Skeletal muscle satellite cell (primary cell): ENCODE measurements at regions not wholly inside any gene's neighbourhood (a gene's known extent, or its start where the extent isn't known, plus 50 kb on each side); places are given as distances from the start of the nearest gene placed in this dataset.
A peak's percentile ranks its signal among the peaks of the same experiment; 100 is the strongest.

Experiments used
- H3K27me3 ChIP-seq: 2 replicates; pipeline ENCODE4 v1.7.0; 2013; ENCODE audit warnings: low read length; ENCODE audit not compliant: control insufficient read depth, insufficient read depth
- H3K36me3 ChIP-seq: 2 replicates; pipeline ENCODE4 v1.7.0; 2013; ENCODE audit warnings: mild to moderate bottlenecking, control low read depth, low read length; ENCODE audit not compliant: insufficient read depth
- H3K4me1 ChIP-seq: 2 replicates; pipeline ENCODE4 v1.7.0; 2013; ENCODE audit warnings: low read length; ENCODE audit not compliant: control insufficient read depth, insufficient read depth
- H3K4me2 ChIP-seq: 2 replicates; pipeline ENCODE4 v1.7.0; 2013; ENCODE audit warnings: mild to moderate bottlenecking, low read length
- H3K4me3 ChIP-seq: 2 replicates; pipeline ENCODE4 v1.7.0; 2013; ENCODE audit warnings: low read length
- H3K9ac ChIP-seq: 2 replicates; pipeline ENCODE4 v1.7.0; 2013; ENCODE audit warnings: mild to moderate bottlenecking, low read depth, low read length, moderate library complexity
- H3K9me3 ChIP-seq: replicated peaks from 2 replicates; pipeline ENCODE4 v1.7.0; 2013; ENCODE audit warnings: mild to moderate bottlenecking, control low read depth, low read length

DNA sequence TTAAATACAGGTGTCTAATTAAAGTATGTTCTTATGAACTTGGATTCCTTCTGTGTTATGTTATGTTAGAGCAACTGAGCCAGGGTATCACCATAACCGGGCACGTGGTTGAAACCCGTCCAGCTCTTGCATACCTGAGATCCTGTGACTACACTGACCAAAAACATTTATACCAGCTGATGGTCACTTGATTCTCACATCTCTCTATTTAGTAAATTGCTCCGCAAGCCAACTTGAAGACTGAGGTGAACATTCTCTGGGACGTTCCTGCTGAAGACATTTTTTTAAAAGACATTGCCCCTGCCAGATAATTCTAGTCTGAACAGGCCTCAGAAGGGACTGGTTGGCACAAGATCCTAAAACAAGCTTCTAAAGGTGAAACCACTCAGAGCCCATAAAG, 550.0 kb upstream of the DIPK2B start:
- no peaks in the 10 kb centered on the region for H3K27me3 ChIP-seq
- H3K36me3 ChIP-seq, result peaks cover 72% of the 10 kb centered on the region
- peaks cover 91% of the 10 kb centered on the region for H3K4me1 ChIP-seq
- no peak overlapping the region for H3K4me3 ChIP-seq
- peak overlapping the region; percentile 41 for H3K4me2 ChIP-seq
- no peaks in the 10 kb centered on the region for H3K9me3 ChIP-seq
- H3K9ac ChIP-seq, result peak overlapping the region; percentile 22

DNA sequence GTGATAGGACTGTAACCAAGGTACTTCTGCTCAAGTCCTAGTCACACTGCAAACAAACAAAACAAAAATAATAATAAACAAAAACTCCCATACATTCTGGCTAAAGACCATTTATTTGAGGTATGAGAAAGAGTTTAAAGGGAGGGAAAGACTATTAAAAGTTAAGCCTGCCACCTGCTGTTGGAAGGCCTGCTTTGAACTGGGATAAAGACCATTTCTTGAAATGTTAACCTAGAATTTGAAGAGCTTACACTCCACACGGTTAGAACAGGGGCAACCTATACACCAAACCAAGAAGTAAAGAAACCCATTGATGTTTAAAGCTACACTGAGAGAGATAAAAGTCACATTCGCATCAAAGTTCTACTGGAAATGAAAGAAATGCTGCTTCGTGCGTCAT, 548.7 kb upstream of the DIPK2B start:
- Histone ChIP-seq H3K36me3 (peaks cover 78% of the 10 kb centered on the region), H3K27me3 (no peaks in the 10 kb centered on the region), H3K4me3 (no peak overlapping the region), H3K9me3 (no peaks in the 10 kb centered on the region), H3K4me2 (peak overlapping the region; percentile 33), H3K9ac (peak overlapping the region; percentile 22), H3K4me1 (peaks cover 96% of the 10 kb centered on the region)

DNA sequence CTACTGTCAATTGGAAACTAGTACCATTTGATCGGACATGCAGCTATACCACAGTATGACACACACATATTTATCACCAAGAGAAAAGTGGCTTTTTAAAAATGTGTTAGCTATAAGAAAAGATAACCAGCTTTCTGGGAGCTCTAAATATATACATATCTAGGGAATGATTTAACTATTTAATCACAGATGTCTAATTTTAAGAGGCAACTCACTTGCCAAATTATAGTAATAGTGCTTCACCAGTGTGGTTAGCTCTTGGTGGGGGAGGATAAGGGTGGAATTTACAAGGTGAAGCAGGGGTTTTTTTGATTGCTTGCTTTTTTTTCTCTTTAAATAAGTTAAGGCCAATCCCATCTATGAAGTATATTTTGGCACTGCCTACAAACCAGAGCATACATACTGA, 547.7 kb upstream of the DIPK2B start:
- no peaks in the 10 kb centered on the region for H3K27me3 ChIP-seq
- peaks cover 94% of the 10 kb centered on the region for H3K4me1 ChIP-seq
- H3K9ac ChIP-seq, result peak overlapping the region; percentile 9
- peaks cover 79% of the 10 kb centered on the region for H3K36me3 ChIP-seq
- H3K4me2 ChIP-seq, result peak overlapping the region; percentile 34
- no peak overlapping the region for H3K4me3 ChIP-seq
- no peaks in the 10 kb centered on the region for H3K9me3 ChIP-seq

DNA sequence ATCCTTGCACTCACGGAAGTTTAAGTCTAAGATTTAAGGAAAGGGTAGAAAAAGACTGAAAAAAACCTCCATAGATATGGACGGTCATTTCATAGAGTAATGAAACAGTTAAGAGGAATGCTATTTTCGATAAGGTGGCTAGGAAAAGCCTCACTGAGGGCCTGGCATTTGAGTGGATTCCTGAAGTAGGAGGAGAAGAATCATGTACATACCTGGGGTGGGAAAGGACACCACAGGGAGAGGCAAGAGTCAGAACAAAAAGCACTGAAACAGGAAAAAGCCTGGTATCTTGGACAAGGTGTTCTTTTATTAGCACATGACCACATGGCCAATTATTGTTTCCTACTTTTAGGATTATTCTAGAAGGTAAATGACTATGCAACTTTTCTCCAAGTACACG, 547.2 kb upstream of the DIPK2B start:
- Histone ChIP-seq H3K36me3 (peaks cover 75% of the 10 kb centered on the region), H3K9ac (peak overlapping the region; percentile 9), H3K4me3 (no peak overlapping the region), H3K4me2 (peak overlapping the region; percentile 34), H3K4me1 (peaks cover 89% of the 10 kb centered on the region), H3K9me3 (no peaks in the 10 kb centered on the region), H3K27me3 (no peaks in the 10 kb centered on the region)

DNA sequence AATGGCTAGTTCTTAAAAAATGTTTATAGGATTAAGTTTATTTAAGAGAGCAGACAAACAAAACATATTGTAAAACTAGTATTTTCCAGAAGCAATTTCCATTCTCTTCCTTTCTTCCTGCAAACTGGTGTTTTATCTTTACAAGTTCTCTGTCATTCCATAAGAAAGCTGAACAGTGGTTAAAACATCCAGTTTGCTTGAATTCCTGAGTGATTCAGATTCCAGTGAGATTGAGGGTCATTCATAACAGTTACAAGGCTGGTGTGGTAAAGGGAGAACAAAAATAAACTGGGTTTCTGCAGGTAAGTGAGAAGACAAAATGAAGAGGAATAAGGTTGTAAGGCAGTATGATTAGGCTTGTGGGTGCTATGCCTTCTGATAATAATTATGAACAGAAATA, 544.8 kb upstream of the DIPK2B start:
- Histone ChIP-seq H3K9ac (peak overlapping the region; percentile 21), H3K4me2 (no peak overlapping the region), H3K4me3 (no peak overlapping the region), H3K4me1 (peaks cover 65% of the 10 kb centered on the region), H3K36me3 (peaks cover 51% of the 10 kb centered on the region), H3K27me3 (no peaks in the 10 kb centered on the region), H3K9me3 (no peaks in the 10 kb centered on the region)

DNA sequence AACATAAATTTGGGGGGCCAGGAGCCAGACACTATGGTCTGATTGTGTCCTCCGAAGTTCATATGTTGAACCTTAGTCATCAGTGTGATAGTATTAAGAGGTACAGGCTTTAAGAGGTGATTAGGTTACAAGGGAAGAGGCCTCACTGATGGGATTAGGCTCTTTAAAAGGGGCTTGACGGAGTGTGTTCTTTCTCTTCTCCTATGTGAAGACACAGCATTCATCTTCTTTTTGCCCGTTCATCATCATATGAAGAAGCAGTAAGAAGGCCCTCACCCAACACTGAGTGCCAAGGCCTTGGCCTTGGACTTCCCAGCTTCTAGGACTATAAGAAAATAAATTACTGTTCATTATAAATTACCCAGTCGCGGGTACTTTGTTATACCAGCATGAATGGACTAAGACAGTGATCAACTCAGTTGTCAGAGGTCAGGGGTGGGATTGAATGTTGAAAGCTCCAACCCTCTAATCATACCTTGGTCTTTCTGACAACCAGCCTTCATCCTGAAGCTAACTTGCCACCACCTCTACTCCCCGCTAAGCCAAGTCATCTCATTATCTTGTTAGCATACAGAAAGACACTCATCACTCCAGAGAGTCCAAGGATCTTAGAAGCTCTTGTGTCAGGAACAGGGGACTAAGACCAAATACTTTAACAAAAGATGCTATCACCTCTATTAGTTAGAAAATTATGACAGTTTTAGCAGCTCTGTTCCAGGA, 543.4 kb upstream of the DIPK2B start:
- Histone ChIP-seq H3K4me1 (peaks cover 50% of the 10 kb centered on the region), H3K9me3 (no peaks in the 10 kb centered on the region), H3K36me3 (peaks cover 44% of the 10 kb centered on the region), H3K9ac (no peak overlapping the region), H3K4me3 (no peak overlapping the region), H3K4me2 (no peak overlapping the region), H3K27me3 (no peaks in the 10 kb centered on the region)

DNA sequence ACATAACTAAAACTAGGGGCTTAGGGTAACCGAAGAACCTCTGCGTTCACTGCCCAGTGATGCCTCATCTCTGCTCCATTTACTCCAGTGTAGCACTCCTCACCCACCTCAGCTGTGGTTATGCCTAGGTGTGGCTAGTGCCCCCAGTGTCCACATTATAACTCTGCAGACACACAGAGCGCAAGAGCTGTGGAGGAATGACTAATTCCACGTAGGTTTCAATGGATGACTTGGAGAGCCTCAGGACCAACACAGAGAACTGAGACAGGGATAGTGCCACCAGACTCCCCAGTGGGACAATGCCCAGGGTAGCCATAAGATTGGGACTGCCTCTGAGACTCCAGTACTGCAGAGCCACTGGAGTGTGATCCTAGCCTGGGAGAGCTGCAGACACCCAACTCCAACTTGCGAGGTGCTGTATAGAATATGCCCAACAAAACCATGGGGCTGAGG, 542.4 kb upstream of the DIPK2B start:
- Histone ChIP-seq H3K27me3 (no peaks in the 10 kb centered on the region), H3K4me3 (no peak overlapping the region), H3K4me1 (peaks cover 43% of the 10 kb centered on the region), H3K36me3 (peaks cover 38% of the 10 kb centered on the region), H3K9ac (no peak overlapping the region), H3K4me2 (no peak overlapping the region), H3K9me3 (no peaks in the 10 kb centered on the region)

DNA sequence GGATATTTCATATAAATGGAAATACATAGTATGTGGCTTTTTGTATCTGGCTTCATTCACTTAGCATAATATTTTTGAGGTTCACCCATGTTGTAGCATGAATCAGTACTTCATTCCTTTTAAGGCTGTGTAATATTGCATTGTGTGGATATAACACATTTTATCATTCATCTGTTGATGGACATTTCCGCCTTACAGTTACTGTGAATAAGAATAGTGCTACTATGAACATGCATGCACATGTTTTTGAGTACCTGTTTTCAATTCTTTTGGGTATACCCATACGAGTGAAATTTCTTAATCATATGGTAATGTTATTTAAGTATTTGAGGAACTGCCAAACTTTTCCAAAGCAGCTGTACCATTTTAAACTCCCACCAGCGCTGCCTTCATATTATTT, 539.6 kb upstream of the DIPK2B start:
- Histone ChIP-seq H3K9ac (no peak overlapping the region), H3K36me3 (peaks cover 19% of the 10 kb centered on the region), H3K4me3 (no peak overlapping the region), H3K9me3 (no peaks in the 10 kb centered on the region), H3K4me1 (peaks cover 20% of the 10 kb centered on the region), H3K27me3 (no peaks in the 10 kb centered on the region), H3K4me2 (no peak overlapping the region)

DNA sequence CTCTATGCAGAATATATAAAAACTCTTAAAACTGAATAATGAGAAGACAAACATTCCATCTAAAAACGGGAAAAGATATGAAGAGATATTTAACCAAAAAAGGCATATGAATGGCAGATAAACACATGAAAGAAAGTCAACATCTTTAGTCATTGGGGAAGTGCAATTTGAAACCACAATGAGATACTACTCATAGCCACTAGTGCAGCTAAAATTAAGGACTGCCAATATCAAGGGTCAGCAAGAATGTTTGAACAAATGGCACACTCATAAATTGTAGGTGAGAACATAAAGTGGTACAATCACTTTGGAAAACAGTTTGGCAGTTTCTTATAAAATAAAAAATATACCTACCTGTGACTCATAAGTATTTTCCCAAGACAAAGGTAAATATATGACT, 534.9 kb upstream of the DIPK2B start:
- Histone ChIP-seq H3K4me3 (no peak overlapping the region), H3K36me3 (no peaks in the 10 kb centered on the region), H3K27me3 (peaks cover 5% of the 10 kb centered on the region), H3K9ac (no peak overlapping the region), H3K9me3 (peaks cover 4% of the 10 kb centered on the region), H3K4me1 (peaks cover 4% of the 10 kb centered on the region), H3K4me2 (no peak overlapping the region)

DNA sequence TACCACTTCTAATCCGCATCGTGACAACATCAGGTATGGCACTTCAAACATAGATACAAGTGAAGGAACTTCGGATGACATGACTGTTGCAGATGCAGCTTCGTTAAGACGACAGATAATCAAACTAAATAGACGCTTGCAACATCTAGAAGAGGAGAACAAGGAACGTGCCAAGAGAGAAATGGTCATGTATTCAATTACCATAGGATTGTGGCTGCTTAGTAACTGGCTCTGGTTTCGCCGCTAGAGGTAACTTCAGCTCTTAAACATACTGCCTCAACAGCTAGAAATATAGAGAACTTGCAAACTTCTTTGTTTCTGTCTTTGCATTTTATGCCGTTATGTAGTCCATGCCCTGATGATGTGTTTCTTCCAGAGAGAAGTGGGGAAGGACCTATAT, 530.8 kb upstream of the DIPK2B start:
- no peak overlapping the region for H3K4me2 ChIP-seq
- H3K27me3 ChIP-seq, result peaks cover 5% of the 10 kb centered on the region
- H3K9me3 ChIP-seq, result peaks cover 4% of the 10 kb centered on the region

DNA sequence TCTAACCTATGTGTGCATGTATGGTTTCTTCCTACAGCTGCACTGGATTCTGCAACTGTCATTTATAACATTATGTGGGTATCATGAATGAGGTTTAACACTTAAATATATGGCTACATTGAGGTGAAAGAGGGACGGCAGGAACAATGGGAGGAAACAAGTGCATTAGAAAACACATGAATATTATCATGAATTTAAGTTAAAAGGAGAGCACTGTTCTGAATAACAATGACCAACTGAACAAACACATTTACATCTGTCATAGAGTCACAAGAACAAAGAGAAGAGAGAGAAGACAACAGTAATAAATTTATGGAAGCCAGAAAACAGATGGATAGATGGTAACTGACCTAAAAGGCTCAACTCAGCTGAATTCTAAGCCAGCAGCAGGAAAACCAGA, 527.1 kb upstream of the DIPK2B start:
- Histone ChIP-seq H3K27me3 (peaks cover 5% of the 10 kb centered on the region), H3K9me3 (no peaks in the 10 kb centered on the region), H3K4me2 (no peak overlapping the region), H3K4me1 (no peaks in the 10 kb centered on the region), H3K36me3 (no peaks in the 10 kb centered on the region), H3K4me3 (no peak overlapping the region), H3K9ac (no peak overlapping the region)

More for the DNA sequence above, 530.8 kb upstream of the DIPK2B start:
- no peak overlapping the region for H3K4me3 ChIP-seq
- no peak overlapping the region for H3K9ac ChIP-seq
- peaks cover 4% of the 10 kb centered on the region for H3K4me1 ChIP-seq
- H3K36me3 ChIP-seq, result no peaks in the 10 kb centered on the region

DNA sequence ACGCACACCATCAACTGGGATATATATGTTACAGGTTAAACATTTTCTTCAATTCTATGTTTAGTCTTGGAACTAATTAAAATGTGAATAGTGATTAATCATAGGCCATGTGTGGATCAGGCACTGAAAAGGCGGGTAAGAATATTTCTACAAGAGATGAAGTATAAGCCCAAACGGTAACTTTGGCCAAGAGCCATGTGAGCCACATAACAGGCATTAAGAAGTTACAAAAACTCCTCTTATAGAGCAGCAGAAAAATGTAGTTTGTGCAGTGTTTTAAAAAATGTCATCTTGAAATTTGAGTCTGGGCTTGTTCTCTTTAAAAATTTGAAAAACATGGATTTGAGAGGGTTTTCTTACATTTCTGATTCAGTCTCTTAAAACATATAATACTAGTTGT, 521.8 kb upstream of the DIPK2B start:
- H3K9me3 ChIP-seq, result no peaks in the 10 kb centered on the region
- H3K9ac ChIP-seq, result no peak overlapping the region
- no peaks in the 10 kb centered on the region for H3K27me3 ChIP-seq
- no peak overlapping the region for H3K4me2 ChIP-seq
- no peaks in the 10 kb centered on the region for H3K36me3 ChIP-seq
- H3K4me3 ChIP-seq, result no peak overlapping the region
- peaks cover 12% of the 10 kb centered on the region for H3K4me1 ChIP-seq
